Neural cell (in vitro differentiated cells): ENCODE measurements at regions not wholly inside any gene's neighbourhood (a gene's known extent, or its start where the extent isn't known, plus 50 kb on each side); places are given as distances from the start of the nearest gene placed in this dataset.

Source experiments
- H2AFZ ChIP-seq: fragments of 200-600, 300-800 bp; sonication (generic), shearing (Covaris generic); 2 replicates; pipeline ENCODE4 v1.6.0; 2014; ENCODE audit warnings: low read depth, mild to moderate bottlenecking, antibody characterized with exemption, low read length, moderate library complexity
- H3F3A ChIP-seq: fragments of 200-600 bp; shearing (Covaris generic); 2 replicates; pipeline ENCODE4 v1.6.1; 2016; ENCODE audit warnings: mild to moderate bottlenecking, moderate library complexity, mixed read lengths, antibody characterized with exemption, low read length; ENCODE audit not compliant: insufficient read depth, poor library complexity, severe bottlenecking
- H3K27ac ChIP-seq: fragments of 200-600, 300-800 bp; sonication (generic), shearing (Covaris generic); 2 replicates; pipeline ENCODE4 v1.5.1; 2014; ENCODE audit warnings: mild to moderate bottlenecking, low read length, moderate library complexity
- H3K27me3 ChIP-seq: fragments of 300-800, 200-600 bp; sonication (generic), shearing (Covaris generic); 2 replicates; pipeline ENCODE4 v1.6.0; 2014; ENCODE audit warnings: mild to moderate bottlenecking, low read depth, low read length, moderate library complexity; ENCODE audit not compliant: insufficient read depth
- H3K36me3 ChIP-seq: fragments of 300-800, 200-600 bp; sonication (generic), shearing (Covaris generic); 2 replicates; pipeline ENCODE4 v1.5.1; 2014; ENCODE audit warnings: mild to moderate bottlenecking, antibody characterized with exemption, low read length, moderate library complexity; ENCODE audit not compliant: insufficient read depth
- H3K4me2 ChIP-seq: fragments of 300-800, 200-600 bp; sonication (generic), shearing (Covaris generic); 2 replicates; pipeline ENCODE4 v1.6.0; 2014; ENCODE audit warnings: mild to moderate bottlenecking, low read length
- H3K4me3 ChIP-seq: fragments of 300-800, 200-600 bp; sonication (generic), shearing (Covaris generic); 2 replicates; pipeline ENCODE4 v1.5.1; 2014; ENCODE audit warnings: mild to moderate bottlenecking, low read length, moderate library complexity
- H3K79me2 ChIP-seq: fragments of 200-600 bp; shearing (Covaris generic); replicated peaks from 2 replicates; pipeline ENCODE4 v1.6.0; 2014; ENCODE audit warnings: mild to moderate bottlenecking, low read length, moderate library complexity; ENCODE audit not compliant: insufficient read depth
- H3K9ac ChIP-seq: fragments of 300-800, 200-600 bp; sonication (generic), shearing (Covaris generic); 2 replicates; pipeline ENCODE4 v1.6.1; 2016; ENCODE audit warnings: mild to moderate bottlenecking, low read length, mixed read lengths
- H3K9me2 ChIP-seq: fragments of 200-600 bp; shearing (Covaris generic); 2 replicates; pipeline ENCODE4 v1.6.1; 2016; ENCODE audit warnings: mild to moderate bottlenecking, low read length, mixed read lengths; ENCODE audit not compliant: insufficient read depth
- H3K9me3 ChIP-seq: fragments of 200-600, 300-800 bp; sonication (generic), shearing (Covaris generic); 2 replicates; pipeline ENCODE4 v1.6.1; 2016; ENCODE audit warnings: mild to moderate bottlenecking, mixed run types, low read length, moderate library complexity, mixed read lengths
- H4K20me1 ChIP-seq: fragments of 200-600 bp; shearing (Covaris generic); 2 replicates; pipeline ENCODE4 v1.6.1; 2016; ENCODE audit warnings: mild to moderate bottlenecking, mixed run types; ENCODE audit not compliant: insufficient read depth
- EP300 ChIP-seq: fragments of 450-650 bp; conservative IDR thresholded peaks from 2 replicates; pipeline ENCODE4 v1.6.1; 2014; ENCODE audit warnings: antibody characterized with exemption, mild to moderate bottlenecking, moderate library complexity; ENCODE audit not compliant: poor library complexity, severe bottlenecking
- EZH2 ChIP-seq: fragments of 200-600, 300-800 bp; shearing (Covaris generic), sonication (generic); IDR thresholded peaks from 2 replicates; pipeline ENCODE4 v1.6.1; 2014; ENCODE audit warnings: antibody characterized with exemption, low read length, borderline replicate concordance, mild to moderate bottlenecking; ENCODE audit not compliant: insufficient read depth, poor library complexity, severe bottlenecking
- POLR2AphosphoS5 ChIP-seq: IDR thresholded peaks from 2 replicates; pipeline ENCODE4 v1.6.1; 2012
- RAD21 ChIP-seq: fragments of 450-650 bp; conservative IDR thresholded peaks from 2 replicates; pipeline ENCODE4 v1.6.1; 2014; ENCODE audit warnings: antibody characterized with exemption, mild to moderate bottlenecking, moderate library complexity
- SMC3 ChIP-seq: fragments of 450-650 bp; conservative IDR thresholded peaks from 2 replicates; pipeline ENCODE4 v1.6.1; 2014; ENCODE audit warnings: antibody characterized with exemption, mild to moderate bottlenecking, moderate library complexity; ENCODE audit not compliant: poor library complexity
- TAF1 ChIP-seq: IDR thresholded peaks from 2 replicates; pipeline ENCODE4 v1.6.1; 2012; ENCODE audit warnings: low read depth
- TF ChIP-seq, protein P1 (sequence below): fragments of 450-650 bp; IDR thresholded peaks from 2 replicates; pipeline ENCODE4 v1.5.1; 2014; ENCODE audit warnings: antibody characterized with exemption, mild to moderate bottlenecking, moderate library complexity; ENCODE audit not compliant: poor library complexity, severe bottlenecking
- TF ChIP-seq, protein P2 (sequence below): IDR thresholded peaks from 2 replicates; pipeline ENCODE4 v1.6.1; 2012; ENCODE audit warnings: borderline replicate concordance

DNA sequence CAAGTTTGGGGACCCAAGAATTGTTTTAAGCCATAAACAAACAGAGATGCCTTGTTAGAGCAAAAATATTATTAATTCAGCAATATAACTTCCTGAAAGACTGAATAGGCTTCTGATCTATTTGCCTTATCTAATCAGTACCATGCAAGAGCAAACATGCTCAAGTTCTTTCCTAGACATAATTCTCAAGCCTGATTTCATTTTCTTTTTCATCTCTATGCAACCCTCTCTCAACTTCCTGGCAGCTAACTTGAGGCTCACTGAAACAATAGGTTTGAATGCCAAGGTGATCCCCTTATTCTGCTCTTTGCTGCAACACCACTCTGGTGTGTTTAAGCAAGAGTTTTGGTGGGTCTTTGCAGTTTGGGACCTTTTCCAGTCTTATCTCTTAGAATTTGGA is 230.9 kb upstream of the CD96 start:
- no peak overlapping the region for H3K4me2 ChIP-seq
- H3K27me3 ChIP-seq = no peaks in the 10 kb centered on the region
- H3K9me3 ChIP-seq = no peaks in the 10 kb centered on the region
- no peak overlapping the region for H3K27ac ChIP-seq
- no peaks in the 10 kb centered on the region for H3K9me2 ChIP-seq
- H3K79me2 ChIP-seq = no peaks in the 10 kb centered on the region
- H2AFZ ChIP-seq = no peak overlapping the region
- TF ChIP-seq EZH2 (no peak), TAF1 (no peak), POLR2AphosphoS5 (no peak), RAD21 (no peak)
- no peaks in the 10 kb centered on the region for H4K20me1 ChIP-seq
- no peaks in the 10 kb centered on the region for H3K36me3 ChIP-seq
- H3F3A ChIP-seq = no peaks in the 10 kb centered on the region
- no peak overlapping the region for H3K9ac ChIP-seq
- H3K4me3 ChIP-seq = no peak overlapping the region

DNA sequence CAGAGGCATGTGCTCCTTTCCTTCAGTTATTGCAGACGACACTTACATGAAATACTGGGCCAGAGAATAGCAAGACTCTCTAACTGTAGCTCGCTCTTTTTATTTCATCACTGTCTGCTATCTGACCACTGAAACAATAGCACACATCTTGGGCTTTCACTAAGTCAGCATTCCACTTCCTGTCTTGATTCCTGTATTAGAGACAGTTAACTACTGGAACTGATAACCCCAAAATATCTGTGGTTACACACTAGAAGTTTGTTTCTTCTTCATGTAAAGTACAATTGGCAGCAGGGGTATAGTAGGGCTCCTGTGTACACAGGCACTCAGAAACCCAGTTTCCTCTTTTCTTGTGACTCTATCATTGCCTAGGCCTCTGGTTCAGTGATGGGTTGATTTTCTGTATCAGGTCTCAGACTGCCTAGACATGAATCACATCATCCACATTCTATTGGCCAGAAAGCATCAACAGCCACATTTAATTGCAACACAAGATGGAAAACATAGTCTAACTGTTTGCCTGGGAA is 230.2 kb upstream of the CD96 start:
- H3K9ac ChIP-seq = no peak overlapping the region
- no peaks in the 10 kb centered on the region for H4K20me1 ChIP-seq
- H2AFZ ChIP-seq = no peak overlapping the region
- no peak overlapping the region for H3K4me2 ChIP-seq
- no peak overlapping the region for H3K4me3 ChIP-seq
- H3K79me2 ChIP-seq = no peaks in the 10 kb centered on the region
- no peaks in the 10 kb centered on the region for H3K27me3 ChIP-seq
- no peaks in the 10 kb centered on the region for H3F3A ChIP-seq
- no peaks in the 10 kb centered on the region for H3K9me2 ChIP-seq
- TF ChIP-seq EZH2 = no peak
- TF ChIP-seq TAF1 = no peak
- TF ChIP-seq POLR2AphosphoS5 = no peak
- TF ChIP-seq, protein P1, sequence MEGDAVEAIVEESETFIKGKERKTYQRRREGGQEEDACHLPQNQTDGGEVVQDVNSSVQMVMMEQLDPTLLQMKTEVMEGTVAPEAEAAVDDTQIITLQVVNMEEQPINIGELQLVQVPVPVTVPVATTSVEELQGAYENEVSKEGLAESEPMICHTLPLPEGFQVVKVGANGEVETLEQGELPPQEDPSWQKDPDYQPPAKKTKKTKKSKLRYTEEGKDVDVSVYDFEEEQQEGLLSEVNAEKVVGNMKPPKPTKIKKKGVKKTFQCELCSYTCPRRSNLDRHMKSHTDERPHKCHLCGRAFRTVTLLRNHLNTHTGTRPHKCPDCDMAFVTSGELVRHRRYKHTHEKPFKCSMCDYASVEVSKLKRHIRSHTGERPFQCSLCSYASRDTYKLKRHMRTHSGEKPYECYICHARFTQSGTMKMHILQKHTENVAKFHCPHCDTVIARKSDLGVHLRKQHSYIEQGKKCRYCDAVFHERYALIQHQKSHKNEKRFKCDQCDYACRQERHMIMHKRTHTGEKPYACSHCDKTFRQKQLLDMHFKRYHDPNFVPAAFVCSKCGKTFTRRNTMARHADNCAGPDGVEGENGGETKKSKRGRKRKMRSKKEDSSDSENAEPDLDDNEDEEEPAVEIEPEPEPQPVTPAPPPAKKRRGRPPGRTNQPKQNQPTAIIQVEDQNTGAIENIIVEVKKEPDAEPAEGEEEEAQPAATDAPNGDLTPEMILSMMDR = no peak
- no peak for TF ChIP-seq EP300
- TF ChIP-seq, protein P2, sequence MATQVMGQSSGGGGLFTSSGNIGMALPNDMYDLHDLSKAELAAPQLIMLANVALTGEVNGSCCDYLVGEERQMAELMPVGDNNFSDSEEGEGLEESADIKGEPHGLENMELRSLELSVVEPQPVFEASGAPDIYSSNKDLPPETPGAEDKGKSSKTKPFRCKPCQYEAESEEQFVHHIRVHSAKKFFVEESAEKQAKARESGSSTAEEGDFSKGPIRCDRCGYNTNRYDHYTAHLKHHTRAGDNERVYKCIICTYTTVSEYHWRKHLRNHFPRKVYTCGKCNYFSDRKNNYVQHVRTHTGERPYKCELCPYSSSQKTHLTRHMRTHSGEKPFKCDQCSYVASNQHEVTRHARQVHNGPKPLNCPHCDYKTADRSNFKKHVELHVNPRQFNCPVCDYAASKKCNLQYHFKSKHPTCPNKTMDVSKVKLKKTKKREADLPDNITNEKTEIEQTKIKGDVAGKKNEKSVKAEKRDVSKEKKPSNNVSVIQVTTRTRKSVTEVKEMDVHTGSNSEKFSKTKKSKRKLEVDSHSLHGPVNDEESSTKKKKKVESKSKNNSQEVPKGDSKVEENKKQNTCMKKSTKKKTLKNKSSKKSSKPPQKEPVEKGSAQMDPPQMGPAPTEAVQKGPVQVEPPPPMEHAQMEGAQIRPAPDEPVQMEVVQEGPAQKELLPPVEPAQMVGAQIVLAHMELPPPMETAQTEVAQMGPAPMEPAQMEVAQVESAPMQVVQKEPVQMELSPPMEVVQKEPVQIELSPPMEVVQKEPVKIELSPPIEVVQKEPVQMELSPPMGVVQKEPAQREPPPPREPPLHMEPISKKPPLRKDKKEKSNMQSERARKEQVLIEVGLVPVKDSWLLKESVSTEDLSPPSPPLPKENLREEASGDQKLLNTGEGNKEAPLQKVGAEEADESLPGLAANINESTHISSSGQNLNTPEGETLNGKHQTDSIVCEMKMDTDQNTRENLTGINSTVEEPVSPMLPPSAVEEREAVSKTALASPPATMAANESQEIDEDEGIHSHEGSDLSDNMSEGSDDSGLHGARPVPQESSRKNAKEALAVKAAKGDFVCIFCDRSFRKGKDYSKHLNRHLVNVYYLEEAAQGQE = no peak
- TF ChIP-seq SMC3 = no peak
- TF ChIP-seq RAD21 = no peak
- no peak overlapping the region for H3K27ac ChIP-seq
- no peaks in the 10 kb centered on the region for H3K36me3 ChIP-seq
- H3K9me3 ChIP-seq = no peaks in the 10 kb centered on the region
